HuH-7 (cell line): ENCODE measurements at regions not wholly inside any gene's neighbourhood (a gene's known extent, or its start where the extent isn't known, plus 50 kb on each side); places are given as distances from the start of the nearest gene placed in this dataset.
"Not testable (repeated sequence)": the region's sequence is repeated elsewhere in the genome, so short reads cannot be mapped to it uniquely, and the experiment has no call there.

Source experiments
- DNase-seq: peaks from one replicate; pipeline ENCODE4 v3.0.0; 2011; ENCODE audit warnings: low spot score

- DNase-seq: peak; percentile 10
Measured at GRCh38 chr1:98119796-98120195, 199.0 kb upstream of the DPYD start.

GRCh38 chr1:98113811-98114210 lies 193.0 kb upstream of the DPYD start:
- no peak for DNase-seq

- DNase-seq: no peak
Measured at GRCh38 chr1:98112626-98113025, 191.8 kb upstream of the DPYD start.

GRCh38 chr1:98110674-98111073 lies 189.8 kb upstream of the DPYD start:
- no peak for DNase-seq

GRCh38 chr1:98108378-98108777 lies 187.5 kb upstream of the DPYD start:
- DNase-seq: not testable (repeated sequence)

GRCh38 chr1:98107256-98107655 lies 186.4 kb upstream of the DPYD start:
- DNase-seq: no peak

- no peak for DNase-seq
Measured at GRCh38 chr1:98104289-98104688, 183.5 kb upstream of the DPYD start.

- no peak for DNase-seq
Measured at GRCh38 chr1:98103617-98104285, 182.9 kb upstream of the DPYD start.

- DNase-seq: no peak
Measured at GRCh38 chr1:98102345-98103030, 181.7 kb upstream of the DPYD start.

- DNase-seq: no peak
Measured at GRCh38 chr1:98101364-98101763, 180.5 kb upstream of the DPYD start.

GRCh38 chr1:98099501-98099900 lies 178.7 kb upstream of the DPYD start:
- DNase-seq: no peak

- DNase-seq: no peak
Measured at GRCh38 chr1:98098473-98098872, 177.6 kb upstream of the DPYD start.

- DNase-seq: no peak
Measured at GRCh38 chr1:98090351-98090750, 169.5 kb upstream of the DPYD start.

GRCh38 chr1:98088381-98088780 lies 167.5 kb upstream of the DPYD start:
- no peak for DNase-seq

GRCh38 chr1:98086796-98087441 lies 166.1 kb upstream of the DPYD start:
- peak; percentile 11 for DNase-seq

GRCh38 chr1:98086156-98086555 lies 165.3 kb upstream of the DPYD start:
- no peak for DNase-seq

- no peak for DNase-seq
Measured at GRCh38 chr1:98084188-98084587, 163.4 kb upstream of the DPYD start.

- DNase-seq: no peak
Measured at GRCh38 chr1:98081944-98082343, 161.1 kb upstream of the DPYD start.

- no peak for DNase-seq
Measured at GRCh38 chr1:98078596-98078995, 157.8 kb upstream of the DPYD start.

GRCh38 chr1:98077691-98078090 lies 156.9 kb upstream of the DPYD start:
- no peak for DNase-seq

GRCh38 chr1:98075626-98076025 lies 154.8 kb upstream of the DPYD start:
- no peak for DNase-seq

- DNase-seq: no peak
Measured at GRCh38 chr1:98073823-98074222, 153.0 kb upstream of the DPYD start.

GRCh38 chr1:98073106-98073505 lies 152.3 kb upstream of the DPYD start:
- no peak for DNase-seq
